ENCODE measurements at regions not wholly inside any gene's neighbourhood (a gene's known extent, or its start where the extent isn't known, plus 50 kb on each side); places are given as distances from the start of the nearest gene placed in this dataset.

DNA sequence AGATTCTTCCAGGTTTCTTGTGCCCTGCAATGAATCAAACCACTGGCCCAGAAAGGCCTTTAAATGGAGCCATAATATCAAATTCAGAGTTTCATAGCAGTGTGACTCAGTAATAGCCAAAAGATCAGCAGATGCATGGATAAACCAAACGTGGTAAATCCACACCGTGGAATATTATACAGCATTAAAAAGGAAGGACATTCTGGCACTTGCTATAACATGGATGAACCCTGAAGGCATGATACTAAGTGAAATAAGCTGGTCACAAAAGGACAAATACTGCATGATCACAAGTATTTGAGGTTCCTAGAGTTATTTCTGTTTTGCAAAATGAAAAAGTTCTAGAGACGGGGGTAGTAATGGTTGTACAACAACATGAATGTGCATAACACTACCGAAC, 140.1 kb downstream of the TOMM20 start:
- DNase-seq (ENCODE audit: low read depth) = no peak

- DNase-seq (ENCODE audit: low read depth) = no peak
Observed at GRCh38 chr1:234988155-234988517, 140.5 kb downstream of the TOMM20 start.

DNA sequence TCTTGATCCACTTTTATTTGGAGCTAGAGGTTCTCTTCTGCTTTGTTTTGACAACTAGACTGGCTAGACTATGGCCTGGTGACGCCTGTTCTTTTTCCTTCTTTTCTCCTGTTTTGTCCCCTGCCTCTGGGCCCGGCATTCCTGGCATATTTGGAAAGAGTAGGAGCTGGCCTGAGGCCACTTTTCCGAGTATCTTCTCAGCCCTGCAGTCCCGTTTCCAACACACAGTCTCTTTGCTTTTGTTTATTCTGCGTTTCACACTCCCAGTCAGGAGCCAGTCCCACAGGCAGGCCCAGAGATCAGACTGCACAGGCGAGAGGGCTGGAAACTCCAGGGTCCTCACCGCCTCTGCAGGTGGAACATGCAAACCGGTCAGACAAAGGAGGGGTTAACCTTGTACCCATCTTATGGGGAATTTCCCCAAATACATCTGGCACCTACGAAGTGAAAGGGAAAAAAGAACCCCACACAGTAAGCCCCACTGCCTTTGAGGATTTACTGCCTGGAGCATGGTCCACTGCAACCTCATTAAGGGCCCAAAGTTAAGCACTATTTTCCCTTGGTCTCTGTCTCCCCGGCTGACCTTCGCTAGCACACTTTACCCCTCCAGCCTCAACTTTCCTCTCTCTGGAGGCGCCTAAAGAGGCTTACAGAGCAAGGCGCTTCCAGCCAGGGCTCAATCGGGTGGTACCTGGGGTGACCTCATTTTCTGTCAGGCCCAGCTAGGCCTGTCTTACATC, 141.1 kb downstream of the TOMM20 start:
- DNase-seq (ENCODE audit: low read depth) = no peak

- no peak for DNase-seq (ENCODE audit: low read depth)
Observed at GRCh38 chr1:234986750-234987414, 141.8 kb downstream of the TOMM20 start.

DNA sequence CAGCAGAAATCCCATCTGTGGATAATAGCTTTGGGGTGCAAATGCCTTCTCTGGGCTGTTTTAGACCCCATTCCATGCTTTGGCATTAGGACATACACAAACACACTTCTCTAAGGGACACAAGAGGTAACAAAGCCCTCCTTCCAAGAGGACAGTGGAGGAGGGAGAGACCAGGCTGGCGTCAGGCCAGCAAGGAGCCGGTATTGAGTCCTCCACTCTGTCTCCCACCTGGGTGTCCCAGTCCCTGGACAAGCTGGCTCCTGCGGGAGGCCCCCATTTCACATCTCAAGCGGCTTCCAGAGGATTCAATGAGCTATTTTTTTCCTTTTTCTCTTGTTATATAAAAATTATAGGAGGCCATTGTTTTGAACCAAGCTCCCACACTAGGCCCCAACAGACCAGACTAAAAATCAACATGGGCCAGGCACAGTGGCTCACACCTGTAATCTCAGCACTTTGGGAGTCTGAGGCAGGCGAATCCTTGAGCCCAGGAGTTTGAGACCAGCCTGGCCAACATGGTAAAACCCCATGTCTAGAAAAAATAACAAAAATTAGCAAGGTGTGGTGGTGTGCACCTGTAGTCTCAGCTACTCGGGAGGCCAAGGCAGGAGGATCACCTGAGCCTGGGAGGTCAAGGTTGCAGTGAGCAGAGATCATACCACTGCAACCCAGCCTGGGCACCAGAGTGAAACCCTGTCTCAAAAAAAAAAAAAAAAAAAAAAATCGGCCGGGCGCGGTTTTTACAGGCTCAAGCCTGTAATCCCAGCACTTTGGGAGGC, 142.9 kb downstream of the TOMM20 start:
- DNase-seq (ENCODE audit: low read depth) = no peak

- DNase-seq (ENCODE audit: low read depth) = no peak
Observed at GRCh38 chr1:234985007-234985370, 143.6 kb downstream of the TOMM20 start.

DNA sequence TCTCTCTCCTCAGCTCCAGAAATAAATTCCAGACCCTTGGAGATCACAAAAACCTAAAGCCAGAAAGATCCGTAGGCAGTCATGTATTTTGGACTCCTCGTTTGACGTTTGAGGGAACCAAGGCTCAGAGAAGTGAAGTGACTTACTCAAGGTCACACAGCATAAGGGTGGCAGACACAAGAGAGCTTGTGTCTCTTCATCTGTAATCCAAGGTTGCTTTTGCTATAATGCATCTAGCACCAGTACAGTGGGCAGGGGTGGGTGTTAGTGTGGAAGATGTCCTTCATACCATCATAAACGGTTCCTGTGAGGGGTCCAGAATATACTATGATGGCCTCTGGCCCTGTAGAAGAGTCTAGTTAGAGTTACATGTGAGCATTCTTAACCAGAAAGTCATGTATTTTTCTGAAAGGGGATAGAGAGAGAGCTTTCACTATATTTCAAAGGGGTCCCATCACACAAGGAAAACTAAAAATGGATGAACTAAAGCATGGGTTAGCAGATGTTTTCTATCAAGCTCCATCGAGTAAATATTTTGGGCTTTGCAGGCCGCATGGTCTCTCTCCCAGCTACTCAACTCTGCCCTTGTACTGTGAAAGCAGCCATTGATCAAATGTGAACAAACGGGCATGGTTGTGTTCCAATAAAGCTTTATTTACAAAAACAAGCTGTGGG, 144.9 kb downstream of the TOMM20 start:
- DNase-seq (ENCODE audit: low read depth) = no peak

- no peak for DNase-seq (ENCODE audit: low read depth)
Observed at GRCh38 chr1:234981758-234982157, 146.9 kb downstream of the TOMM20 start.

DNA sequence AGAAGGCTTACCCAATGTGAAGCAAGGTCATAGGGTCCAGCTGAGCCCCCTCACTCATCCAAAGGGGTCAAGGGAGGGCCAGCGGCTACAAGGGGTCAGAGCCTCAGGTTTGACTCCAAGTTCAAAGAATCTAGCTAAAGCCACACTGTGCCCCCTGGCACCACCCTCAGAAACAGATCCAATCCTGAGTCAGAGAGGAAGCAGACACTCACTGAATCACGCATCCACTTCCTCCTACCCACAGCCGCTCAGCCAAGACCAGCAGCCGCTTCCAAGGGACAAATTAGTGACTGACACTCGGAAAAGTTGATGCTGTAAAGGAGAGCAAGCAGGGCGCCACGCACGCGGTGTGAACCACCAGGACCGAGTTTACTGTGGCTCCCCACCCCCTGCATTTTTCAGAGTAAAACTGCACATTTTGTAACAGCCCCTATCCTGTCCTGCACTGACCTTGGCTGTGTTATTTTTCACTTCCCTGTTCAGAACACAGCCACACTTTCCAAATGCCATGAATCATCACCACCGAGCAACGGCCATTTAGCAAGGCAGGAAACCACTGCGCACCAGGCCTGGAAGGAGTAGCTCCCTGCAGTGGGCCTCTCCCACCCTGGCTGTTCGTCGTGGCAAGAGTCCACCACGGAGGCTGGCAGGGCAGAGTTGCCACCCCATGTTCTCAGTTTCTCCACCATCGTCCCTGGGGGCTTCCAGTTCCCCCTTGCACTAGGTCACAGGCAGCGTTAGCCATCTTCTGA, 147.8 kb downstream of the TOMM20 start:
- DNase-seq (ENCODE audit: low read depth) = peak; percentile 64

- no peak for DNase-seq (ENCODE audit: low read depth)
Observed at GRCh38 chr1:234980291-234980644, 148.4 kb downstream of the TOMM20 start.

- DNase-seq (ENCODE audit: low read depth) = no peak
Observed at GRCh38 chr1:234979296-234980279, 149.0 kb downstream of the TOMM20 start.

DNA sequence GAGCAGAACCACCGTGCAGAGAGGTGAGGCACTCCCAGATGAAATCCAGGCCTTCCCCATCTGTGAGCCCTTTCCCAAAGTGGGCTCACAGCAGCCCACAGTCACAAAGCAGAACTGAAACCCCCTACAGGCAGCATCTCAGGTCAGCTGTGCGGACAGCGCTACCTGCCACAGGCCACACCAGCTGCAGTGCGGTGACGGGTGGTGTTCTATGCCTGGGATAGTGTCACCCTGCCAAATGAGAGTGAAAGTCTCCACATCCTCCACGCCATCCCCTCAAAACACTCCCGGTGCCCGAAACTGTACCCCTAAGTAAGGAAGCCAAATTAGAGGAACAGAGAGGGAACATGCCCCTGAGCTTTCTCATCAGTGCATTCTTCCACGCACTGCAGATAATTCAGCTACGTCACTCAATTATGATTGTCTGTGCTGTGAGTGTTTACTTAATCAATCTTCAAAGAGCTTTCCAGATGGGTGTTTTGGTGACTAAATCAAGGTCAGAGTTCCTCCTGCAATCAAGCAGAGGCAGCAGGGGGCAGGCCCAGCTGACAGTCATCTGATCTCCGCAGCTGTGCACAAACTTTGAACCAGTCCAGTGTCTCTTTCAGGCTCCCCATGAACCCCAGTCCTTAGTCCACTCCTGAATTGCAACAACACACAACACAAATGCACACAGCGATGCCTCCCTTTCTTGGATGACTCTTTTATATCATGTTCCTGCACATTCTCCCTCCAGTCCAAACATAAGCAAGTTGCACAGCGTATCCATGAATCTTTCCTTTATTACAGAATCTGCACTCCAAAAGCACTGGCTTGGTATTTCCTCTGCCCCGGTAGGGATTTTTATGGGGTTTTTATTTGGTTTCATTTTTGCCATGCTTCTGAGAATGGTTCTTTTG, 150.0 kb downstream of the TOMM20 start:
- peak; percentile 27 for DNase-seq (ENCODE audit: low read depth)

GRCh38 chr1:234977875-234978396, 150.7 kb downstream of the TOMM20 start:
- no peak for DNase-seq (ENCODE audit: low read depth)

- no peak for DNase-seq (ENCODE audit: low read depth)
Observed at GRCh38 chr1:234976861-234977680, 151.6 kb downstream of the TOMM20 start.

DNA sequence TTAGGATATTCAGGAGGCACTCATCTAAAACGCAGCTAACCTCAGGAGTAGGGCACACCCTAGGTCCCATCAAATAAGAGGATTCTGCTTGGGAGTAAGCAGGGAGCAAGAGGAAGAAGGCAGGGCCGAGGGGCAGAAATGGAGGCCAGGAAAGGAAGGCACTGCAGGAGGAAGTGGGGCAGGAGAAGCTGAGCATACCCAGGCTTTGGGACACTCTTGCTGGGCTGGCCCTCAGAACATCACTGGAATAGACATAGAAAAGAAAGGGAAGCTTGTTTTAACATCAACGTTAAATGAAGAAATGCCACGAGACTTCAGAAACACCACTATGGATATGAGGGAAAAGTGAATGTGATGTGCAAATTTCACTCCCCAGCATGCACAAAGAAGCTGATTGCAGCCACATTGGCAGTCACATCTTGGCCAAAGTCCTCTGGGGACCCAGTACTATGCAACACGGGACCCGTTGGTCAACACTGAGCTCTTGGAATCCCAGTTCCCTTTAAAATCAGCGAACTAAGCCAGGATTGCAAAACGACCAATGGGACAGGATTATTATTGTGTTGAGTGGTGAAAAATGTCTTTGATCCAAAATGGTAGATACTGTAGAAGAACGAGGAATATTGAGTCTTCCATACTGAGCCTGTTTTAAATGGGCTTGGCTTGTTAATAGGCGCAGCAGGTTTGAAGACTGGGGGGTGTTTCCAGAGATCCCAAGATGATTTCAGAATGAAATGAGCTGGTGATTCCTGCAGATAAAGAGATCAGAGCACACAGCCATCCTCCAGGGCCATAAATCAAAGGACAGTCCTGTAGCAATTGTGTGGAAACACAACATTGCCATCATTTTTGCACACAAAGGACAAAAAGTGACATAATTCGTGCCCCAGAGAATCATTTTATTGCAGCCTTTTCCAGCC, 152.4 kb downstream of the TOMM20 start:
- DNase-seq (ENCODE audit: low read depth) = no peak

- no peak for DNase-seq (ENCODE audit: low read depth)
Observed at GRCh38 chr1:234975122-234975940, 153.3 kb downstream of the TOMM20 start.

Data from stimulated activated CD8-positive, alpha-beta memory T cell treated with anti-CD3 and anti-CD28 coated beads, Interleukin-12 subunit alpha, Interleukin-12 subunit beta, amount 100 ng/mL, for 4 hours (primary cell).